ENCODE measurements at regions not wholly inside any gene's neighbourhood (a gene's known extent, or its start where the extent isn't known, plus 50 kb on each side); places are given as distances from the start of the nearest gene placed in this dataset.
A peak's percentile ranks its signal among the peaks of the same experiment; 100 is the strongest.

DNA sequence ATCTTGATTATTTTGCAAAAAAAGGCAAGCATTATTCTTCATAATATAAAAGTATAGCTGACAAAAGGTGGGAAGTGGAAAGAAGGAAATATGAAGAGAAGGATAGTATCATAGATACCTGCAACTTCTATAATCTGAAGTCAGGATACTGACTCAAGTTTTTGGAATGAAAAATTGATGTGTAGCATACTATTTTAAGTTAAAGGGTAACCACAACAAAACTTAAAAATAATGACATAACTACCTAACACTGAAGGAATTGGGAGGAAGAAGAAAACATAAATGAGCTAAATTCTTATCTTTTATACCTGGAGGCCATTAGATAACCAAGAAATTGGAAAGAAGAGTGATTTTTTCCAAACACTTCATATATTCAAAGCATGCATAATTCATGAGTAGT is 51.8 kb upstream of the TLE1 start:
- H3K27ac Mint-ChIP-seq, result no peak overlapping the region
- no peaks in the 10 kb centered on the region for H3K27me3 Mint-ChIP-seq
- H3K36me3 Mint-ChIP-seq, result peaks cover 11% of the 10 kb centered on the region
- H3K4me1 Mint-ChIP-seq, result peaks cover 17% of the 10 kb centered on the region
- H3K9me3 Mint-ChIP-seq, result peaks cover 8% of the 10 kb centered on the region
- no peak overlapping the region for H3K4me3 Mint-ChIP-seq
- ATAC-seq, result no peak

DNA sequence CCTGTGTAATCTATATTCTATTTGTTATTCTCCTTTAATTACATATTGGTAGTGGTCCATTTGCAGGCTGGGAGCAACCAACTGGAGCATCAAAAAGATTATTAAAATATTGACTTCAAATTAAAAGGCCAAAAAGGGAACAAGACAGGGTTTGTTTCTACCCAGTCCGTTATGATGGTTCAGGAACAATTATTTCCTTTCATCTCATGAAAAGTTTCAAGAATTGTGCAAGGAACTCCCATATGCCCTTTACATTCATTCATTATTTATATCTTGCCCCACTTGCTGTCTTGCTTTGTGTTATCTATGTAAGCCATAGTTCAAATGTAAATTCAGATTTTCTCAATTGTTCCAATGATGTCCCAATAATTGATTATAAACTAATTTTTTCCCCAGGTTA is 58.7 kb upstream of the TLE1 start:
- Mint-ChIP-seq H3K9me3 (peaks cover 9% of the 10 kb centered on the region), H3K27ac (no peak overlapping the region), H3K36me3 (peaks cover 6% of the 10 kb centered on the region), H3K27me3 (no peaks in the 10 kb centered on the region), H3K4me3 (no peak overlapping the region), H3K4me1 (peaks cover 4% of the 10 kb centered on the region)
- ATAC-seq, result no peak

DNA sequence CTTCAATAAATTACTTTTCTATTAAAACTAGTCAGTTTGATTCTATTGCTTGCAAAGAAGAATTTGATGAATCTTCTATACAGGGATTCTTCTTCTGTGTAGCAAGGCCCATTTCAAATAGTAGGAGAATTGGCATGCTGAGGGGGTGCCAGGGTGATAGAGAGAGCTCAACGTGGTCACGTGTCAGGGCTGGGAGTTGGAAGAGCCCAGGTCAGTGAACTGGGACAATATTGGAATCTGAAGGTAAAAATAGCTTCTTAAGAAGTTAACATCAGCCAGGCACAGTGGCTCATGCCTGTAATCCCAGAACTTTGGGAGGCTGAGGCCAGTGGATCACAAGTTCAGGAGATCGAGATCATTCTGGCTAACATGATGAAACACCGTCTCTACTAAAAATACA is 64.1 kb upstream of the TLE1 start:
- Mint-ChIP-seq H3K36me3 (no peaks in the 10 kb centered on the region), H3K9me3 (peaks cover 3% of the 10 kb centered on the region), H3K27ac (no peak overlapping the region), H3K4me1 (peaks cover 10% of the 10 kb centered on the region), H3K4me3 (no peak overlapping the region), H3K27me3 (no peaks in the 10 kb centered on the region)
- no peak for ATAC-seq

GRCh38 chr9:81754245-81754644 is 64.9 kb upstream of the TLE1 start:
- ATAC-seq, result no peak
- Mint-ChIP-seq H3K27me3 (no peaks in the 10 kb centered on the region), H3K36me3 (no peaks in the 10 kb centered on the region), H3K4me3 (no peak overlapping the region), H3K27ac (no peak overlapping the region), H3K4me1 (peaks cover 13% of the 10 kb centered on the region), H3K9me3 (peaks cover 3% of the 10 kb centered on the region)

DNA sequence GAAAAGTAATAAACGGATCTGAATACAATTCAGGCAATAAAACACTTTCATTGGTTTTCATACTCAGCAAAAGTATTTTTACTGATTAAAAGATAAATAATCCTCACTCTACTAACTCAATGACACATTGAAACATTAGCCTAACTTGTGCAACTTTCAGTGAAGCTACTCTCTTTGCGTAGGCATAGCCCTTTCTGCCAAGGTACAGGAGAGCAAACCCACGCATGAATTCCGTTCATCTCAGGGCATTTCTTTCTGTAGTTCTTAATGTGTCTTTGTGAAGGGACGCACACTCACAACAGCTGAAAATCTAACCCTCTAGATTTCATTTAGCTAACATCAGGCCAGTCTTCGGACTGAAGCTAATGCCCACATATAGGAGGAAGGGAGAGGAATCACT is 66.4 kb upstream of the TLE1 start:
- Mint-ChIP-seq H3K9me3 (no peaks in the 10 kb centered on the region), H3K36me3 (no peaks in the 10 kb centered on the region), H3K27me3 (no peaks in the 10 kb centered on the region), H3K27ac (no peak overlapping the region), H3K4me3 (no peak overlapping the region), H3K4me1 (peaks cover 9% of the 10 kb centered on the region)
- ATAC-seq, result no peak

GRCh38 chr9:81756561-81756960 is 67.2 kb upstream of the TLE1 start:
- Mint-ChIP-seq H3K36me3 (no peaks in the 10 kb centered on the region), H3K27ac (no peak overlapping the region), H3K4me1 (peaks cover 9% of the 10 kb centered on the region), H3K4me3 (no peak overlapping the region), H3K27me3 (no peaks in the 10 kb centered on the region), H3K9me3 (no peaks in the 10 kb centered on the region)
- ATAC-seq, result no peak

DNA sequence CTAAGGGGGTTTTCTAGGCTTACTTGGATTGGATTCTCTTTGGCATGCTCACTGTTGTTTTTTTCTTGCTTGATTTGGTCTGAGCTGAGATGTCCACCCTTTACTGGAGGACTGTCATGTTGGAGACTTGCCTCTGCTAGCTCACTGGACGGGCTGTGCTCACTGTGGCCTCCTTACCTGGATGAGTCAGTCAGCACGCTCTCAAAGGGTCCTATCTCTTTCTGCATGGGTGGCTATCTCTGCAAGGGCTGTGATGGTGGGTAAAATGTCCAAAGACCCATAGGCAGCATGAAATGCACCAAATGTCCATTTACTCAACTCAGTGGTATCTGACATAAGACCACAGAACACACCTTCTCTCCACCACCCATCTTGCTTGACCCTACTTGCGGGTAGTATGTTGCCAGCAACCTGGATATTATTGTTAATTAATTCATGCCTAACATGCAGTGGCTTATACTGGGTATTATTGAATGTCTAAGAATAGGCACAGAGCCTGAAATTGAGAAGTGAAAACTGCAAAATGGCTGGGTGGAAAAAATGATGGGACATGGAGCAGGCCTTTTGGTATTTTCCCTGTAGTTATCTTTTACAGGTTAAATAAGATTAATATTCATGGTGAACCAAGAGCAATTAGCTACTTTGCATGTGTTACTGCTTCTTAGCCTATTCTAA is 68.9 kb upstream of the TLE1 start:
- H3K4me3 Mint-ChIP-seq, result no peak overlapping the region
- no peaks in the 10 kb centered on the region for H3K9me3 Mint-ChIP-seq
- H3K27me3 Mint-ChIP-seq, result no peaks in the 10 kb centered on the region
- H3K4me1 Mint-ChIP-seq, result peaks cover 9% of the 10 kb centered on the region
- H3K27ac Mint-ChIP-seq, result peak overlapping the region; percentile 50
- H3K36me3 Mint-ChIP-seq, result no peaks in the 10 kb centered on the region
- ATAC-seq, result peak; percentile 37

DNA sequence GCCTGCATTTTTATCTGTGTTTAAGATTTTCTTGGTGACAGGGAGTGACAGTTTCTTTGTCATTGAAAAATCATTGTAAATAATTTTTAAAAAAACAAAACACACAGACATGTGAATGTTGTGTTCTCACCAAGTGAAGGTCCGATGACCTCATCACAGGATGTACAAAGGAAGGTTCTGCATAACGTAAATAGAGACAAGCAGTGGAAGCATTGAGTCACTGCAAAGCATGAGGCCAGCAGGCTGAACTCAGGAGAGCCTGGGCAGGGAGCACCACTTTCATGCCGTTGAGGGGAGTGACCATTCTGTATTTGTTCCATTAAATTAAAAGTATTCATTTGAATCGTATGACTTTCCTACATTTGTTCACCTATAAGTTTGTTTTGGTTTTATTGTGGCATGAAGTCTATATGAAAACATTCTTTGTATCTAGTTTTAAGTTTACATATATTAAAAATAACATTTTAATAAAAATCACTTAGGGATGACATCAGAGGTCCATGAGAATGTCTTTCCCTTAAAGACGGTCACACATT is 70.4 kb upstream of the TLE1 start:
- ATAC-seq, result no peak
- H3K27ac Mint-ChIP-seq, result no peak overlapping the region
- H3K9me3 Mint-ChIP-seq, result no peaks in the 10 kb centered on the region
- H3K4me1 Mint-ChIP-seq, result peaks cover 9% of the 10 kb centered on the region
- H3K27me3 Mint-ChIP-seq, result no peaks in the 10 kb centered on the region
- no peak overlapping the region for H3K4me3 Mint-ChIP-seq
- no peaks in the 10 kb centered on the region for H3K36me3 Mint-ChIP-seq

DNA sequence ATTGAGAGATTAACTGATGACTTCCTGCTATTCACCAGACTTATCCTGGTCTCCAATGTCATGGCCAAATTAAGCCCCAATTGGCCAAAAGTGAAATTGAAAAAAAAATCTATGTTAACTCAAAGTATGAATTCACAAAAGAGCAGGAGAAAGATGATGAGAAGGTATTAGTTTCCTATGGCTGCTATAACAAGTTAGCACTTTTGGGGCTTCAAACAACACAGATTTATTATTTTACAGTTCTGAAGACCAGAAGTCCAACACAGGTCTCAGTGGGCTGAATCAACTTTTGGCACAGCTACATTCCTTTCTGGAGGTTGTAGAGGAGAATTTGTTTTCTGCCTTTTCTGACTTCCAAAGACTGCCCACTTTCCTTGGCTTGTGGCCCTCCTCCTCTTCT is 78.6 kb upstream of the TLE1 start:
- Mint-ChIP-seq H3K27ac (no peak overlapping the region), H3K27me3 (peaks cover 8% of the 10 kb centered on the region), H3K36me3 (no peaks in the 10 kb centered on the region), H3K4me1 (no peaks in the 10 kb centered on the region), H3K4me3 (no peak overlapping the region), H3K9me3 (no peaks in the 10 kb centered on the region)
- no peak for ATAC-seq

GRCh38 chr9:81771571-81771970 is 82.2 kb upstream of the TLE1 start:
- Mint-ChIP-seq H3K9me3 (no peaks in the 10 kb centered on the region), H3K27me3 (peaks cover 8% of the 10 kb centered on the region), H3K4me3 (no peak overlapping the region), H3K27ac (no peak overlapping the region), H3K36me3 (no peaks in the 10 kb centered on the region), H3K4me1 (no peaks in the 10 kb centered on the region)
- ATAC-seq, result no peak

DNA sequence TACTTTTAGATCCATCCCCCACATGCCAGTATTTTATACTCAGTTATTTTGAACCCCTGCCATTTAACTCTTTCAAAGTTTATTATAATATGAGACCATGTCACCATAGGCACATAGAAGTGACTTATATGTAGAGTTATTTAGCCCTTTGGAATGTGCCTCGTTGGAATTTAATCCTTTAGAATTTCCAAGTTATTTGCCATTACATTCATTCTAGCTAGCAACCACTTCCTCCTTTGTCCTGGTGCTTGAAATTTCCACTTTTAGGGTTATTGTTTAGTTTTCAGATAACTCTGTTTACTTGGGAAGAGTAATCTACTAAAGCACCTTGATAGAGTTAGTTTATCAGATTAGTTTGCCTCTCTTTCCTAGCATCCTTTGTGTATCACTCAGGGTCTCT is 82.8 kb upstream of the TLE1 start:
- Mint-ChIP-seq H3K4me3 (no peak overlapping the region), H3K27ac (no peak overlapping the region), H3K27me3 (peaks cover 8% of the 10 kb centered on the region), H3K9me3 (no peaks in the 10 kb centered on the region), H3K4me1 (no peaks in the 10 kb centered on the region), H3K36me3 (no peaks in the 10 kb centered on the region)
- no peak for ATAC-seq

GRCh38 chr9:81776390-81776789 is 87.0 kb upstream of the TLE1 start:
- ATAC-seq, result no peak
- Mint-ChIP-seq H3K27me3 (peaks cover 8% of the 10 kb centered on the region), H3K9me3 (no peaks in the 10 kb centered on the region), H3K4me1 (no peaks in the 10 kb centered on the region), H3K4me3 (no peak overlapping the region), H3K36me3 (no peaks in the 10 kb centered on the region), H3K27ac (no peak overlapping the region)

- H3K36me3 Mint-ChIP-seq, result no peaks in the 10 kb centered on the region
- ATAC-seq, result no peak
- peaks cover 2% of the 10 kb centered on the region for H3K9me3 Mint-ChIP-seq
- peaks cover 8% of the 10 kb centered on the region for H3K27me3 Mint-ChIP-seq
- no peaks in the 10 kb centered on the region for H3K4me1 Mint-ChIP-seq
- H3K4me3 Mint-ChIP-seq, result no peak overlapping the region
- H3K27ac Mint-ChIP-seq, result no peak overlapping the region
Observed at GRCh38 chr9:81776834-81777233, 87.5 kb upstream of the TLE1 start.

DNA sequence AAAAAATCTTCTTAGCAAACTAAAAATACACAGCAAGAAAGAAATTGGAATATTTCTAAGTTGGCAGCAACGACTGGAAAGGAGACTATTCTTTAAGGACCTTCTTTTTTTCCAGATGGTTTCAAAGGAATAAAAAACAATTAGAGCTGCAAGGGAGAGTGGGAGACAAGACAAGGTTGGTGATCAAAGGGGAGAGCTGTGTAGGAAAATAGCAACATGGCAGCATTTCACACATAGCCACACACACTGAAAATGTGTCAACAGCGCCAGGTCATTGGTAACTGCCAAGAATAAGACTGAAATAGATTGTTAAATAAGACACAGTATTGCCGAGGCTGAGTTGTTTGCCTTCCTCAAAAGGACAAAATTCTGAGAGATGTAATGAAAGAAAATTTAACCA is 88.1 kb upstream of the TLE1 start:
- Mint-ChIP-seq H3K36me3 (no peaks in the 10 kb centered on the region), H3K4me1 (no peaks in the 10 kb centered on the region), H3K9me3 (peaks cover 2% of the 10 kb centered on the region), H3K27ac (no peak overlapping the region), H3K27me3 (peaks cover 8% of the 10 kb centered on the region), H3K4me3 (no peak overlapping the region)
- ATAC-seq, result no peak

DNA sequence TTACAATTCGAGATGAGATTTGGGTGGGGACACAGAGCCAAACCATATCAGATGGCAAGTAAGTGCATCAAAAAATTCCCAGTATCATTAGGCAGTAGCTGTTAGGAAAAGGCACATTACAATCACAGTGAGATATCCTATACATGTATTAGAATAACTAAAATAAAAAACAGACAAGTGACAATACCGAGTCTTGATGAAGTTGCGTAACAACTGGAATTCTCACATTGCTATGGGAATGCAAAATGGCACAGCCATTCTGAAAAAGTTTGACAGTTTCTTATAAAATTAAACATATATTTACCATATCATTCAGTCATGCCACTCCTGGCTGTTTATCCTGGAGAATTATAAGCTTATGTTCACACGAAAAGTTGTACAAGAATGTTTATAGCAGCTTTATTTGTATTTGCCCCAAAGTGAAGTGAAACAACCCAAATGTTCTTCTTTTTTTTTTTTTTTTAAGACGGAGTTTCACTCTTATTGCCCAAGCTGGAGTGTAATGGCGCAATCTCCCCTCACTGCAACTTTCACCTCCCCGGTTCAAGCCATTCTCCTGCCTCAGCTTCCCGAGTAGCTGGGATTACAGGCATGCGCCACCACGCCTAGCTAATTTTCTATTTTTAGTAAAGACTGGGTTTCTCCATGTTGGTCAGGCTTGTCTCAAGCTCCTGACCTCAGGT is 93.1 kb upstream of the TLE1 start:
- no peaks in the 10 kb centered on the region for H3K4me1 Mint-ChIP-seq
- no peaks in the 10 kb centered on the region for H3K36me3 Mint-ChIP-seq
- H3K9me3 Mint-ChIP-seq, result peaks cover 2% of the 10 kb centered on the region
- no peak for ATAC-seq
- H3K27ac Mint-ChIP-seq, result no peak overlapping the region
- H3K27me3 Mint-ChIP-seq, result no peaks in the 10 kb centered on the region
- H3K4me3 Mint-ChIP-seq, result no peak overlapping the region
